ENCODE measurements at regions not wholly inside any gene's neighbourhood (a gene's known extent, or its start where the extent isn't known, plus 50 kb on each side); places are given as distances from the start of the nearest gene placed in this dataset.
"Not testable (repeated sequence)": the region's sequence is repeated elsewhere in the genome, so short reads cannot be mapped to it uniquely, and the experiment has no call there.

DNA sequence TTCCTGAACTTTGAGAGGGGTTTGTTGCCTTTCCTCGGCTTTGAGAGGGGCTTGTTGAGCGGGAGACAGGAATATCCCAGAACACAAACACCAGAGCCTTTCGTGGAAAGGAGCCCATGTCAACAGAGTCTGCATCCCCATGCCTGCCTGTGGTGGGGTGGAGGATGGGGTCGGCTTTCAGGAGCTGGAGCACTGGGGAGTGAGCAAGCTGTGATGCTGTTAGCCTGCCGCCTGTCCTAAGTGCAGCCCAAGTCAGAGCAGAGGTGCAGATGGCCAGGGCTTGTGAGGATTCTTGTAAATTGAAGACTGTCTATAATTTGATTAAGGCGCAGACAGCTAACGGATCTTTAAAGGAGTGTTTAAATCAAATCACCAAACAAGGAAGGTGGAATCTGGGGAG lies 103.3 kb upstream of the ANK2 start:
- DNase-seq (ENCODE audit: low read depth), result no peak

DNA sequence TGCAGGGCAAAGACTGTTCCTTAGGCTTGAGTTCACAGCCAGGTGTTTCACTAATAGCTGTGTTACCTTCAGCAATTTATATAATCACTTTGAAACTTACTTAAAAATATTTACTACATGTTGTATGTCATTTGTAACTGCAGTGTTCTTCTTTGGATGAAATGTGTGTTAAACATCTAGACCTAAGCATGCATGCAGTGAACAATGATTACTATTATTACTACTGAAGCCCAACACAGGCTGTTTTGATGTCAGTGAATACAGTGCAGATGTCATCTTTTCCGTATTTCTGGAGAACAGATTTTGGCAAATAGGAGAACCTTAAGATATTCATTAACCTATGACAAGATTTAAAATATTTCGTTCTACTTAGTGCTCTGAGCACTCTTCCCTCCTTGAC lies 101.8 kb upstream of the ANK2 start:
- no peak for DNase-seq (ENCODE audit: low read depth)

GRCh38 chr4:112951362-112952312 lies 97.8 kb upstream of the ANK2 start:
- DNase-seq (ENCODE audit: low read depth), result no peak

DNA sequence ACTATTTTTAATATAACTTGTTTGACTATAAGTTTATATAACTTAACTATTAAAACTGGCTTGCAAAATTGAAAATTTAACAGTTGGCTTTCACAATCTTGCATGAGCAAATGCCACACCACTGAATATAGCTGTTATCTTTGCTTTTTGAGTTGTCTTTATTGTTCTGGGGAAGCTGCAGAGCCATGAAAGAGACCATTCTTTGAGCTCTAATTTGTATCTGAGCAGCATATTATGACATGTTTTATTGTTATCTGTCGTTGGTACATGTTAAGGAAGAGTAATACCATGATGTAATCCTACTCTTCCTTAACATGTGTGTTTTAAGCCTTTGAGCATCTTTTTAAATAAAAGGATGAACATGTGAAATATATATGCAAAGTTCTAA lies 97.1 kb upstream of the ANK2 start:
- DNase-seq (ENCODE audit: low read depth), result no peak

DNA sequence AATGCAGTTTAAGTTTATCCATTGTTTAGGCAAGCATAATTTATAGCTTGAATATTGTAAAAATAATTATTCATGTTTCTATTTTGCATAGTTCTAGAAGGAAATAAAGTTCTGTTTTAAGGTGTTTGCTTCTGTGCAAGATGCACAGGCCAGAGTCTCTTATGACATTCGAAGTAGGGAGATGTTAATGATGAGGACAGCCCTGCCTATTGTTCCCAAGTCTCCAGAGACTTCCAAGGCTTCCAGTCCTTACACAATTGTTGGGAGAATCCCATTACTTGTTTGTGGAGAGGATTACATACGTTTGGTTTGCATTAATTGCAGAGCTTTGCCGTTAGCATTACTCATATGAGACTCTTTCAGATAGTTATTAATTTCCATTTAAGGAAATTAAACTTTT lies 96.2 kb upstream of the ANK2 start:
- no peak for DNase-seq (ENCODE audit: low read depth)

DNA sequence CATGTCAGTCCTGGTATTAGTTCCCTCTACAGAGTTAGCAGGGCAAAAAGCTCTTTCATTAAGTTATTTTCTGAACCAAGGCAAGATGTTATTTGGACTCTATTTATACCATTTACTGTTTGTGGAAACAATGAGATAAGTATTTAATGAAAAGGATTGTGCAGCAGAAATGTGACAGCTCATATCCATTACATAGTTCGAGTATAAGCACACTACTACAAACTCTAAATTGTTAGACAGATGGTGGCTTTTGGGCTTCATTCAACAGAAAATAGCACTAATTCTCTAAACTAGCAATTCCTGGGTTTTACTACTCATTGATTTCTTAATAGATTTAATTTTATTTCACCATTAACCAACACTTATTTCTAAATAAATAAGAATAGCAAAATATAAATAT lies 95.2 kb upstream of the ANK2 start:
- no peak for DNase-seq (ENCODE audit: low read depth)

DNA sequence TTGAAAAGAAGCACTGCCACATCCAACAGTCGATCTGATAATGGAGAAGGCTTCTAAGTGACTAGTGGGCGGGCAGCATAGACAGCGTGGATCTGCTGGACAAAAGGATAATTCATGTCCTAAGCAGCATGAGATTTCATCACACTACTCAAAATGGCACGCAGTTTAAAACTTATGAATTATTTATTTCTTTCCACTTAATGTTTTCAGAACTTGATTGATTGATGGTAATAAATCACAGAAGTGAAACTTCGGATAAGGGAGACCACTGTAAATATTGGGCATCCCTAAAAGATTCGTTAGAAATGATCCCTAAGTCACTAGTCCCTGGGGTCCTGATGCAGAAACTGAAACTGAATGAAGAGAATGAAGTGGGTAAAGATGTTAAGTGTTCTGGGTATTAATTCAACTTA lies 93.0 kb upstream of the ANK2 start:
- DNase-seq (ENCODE audit: low read depth), result no peak

- not testable (repeated sequence) for DNase-seq (ENCODE audit: low read depth)
Measured at GRCh38 chr4:112957764-112958163, 91.7 kb upstream of the ANK2 start.

DNA sequence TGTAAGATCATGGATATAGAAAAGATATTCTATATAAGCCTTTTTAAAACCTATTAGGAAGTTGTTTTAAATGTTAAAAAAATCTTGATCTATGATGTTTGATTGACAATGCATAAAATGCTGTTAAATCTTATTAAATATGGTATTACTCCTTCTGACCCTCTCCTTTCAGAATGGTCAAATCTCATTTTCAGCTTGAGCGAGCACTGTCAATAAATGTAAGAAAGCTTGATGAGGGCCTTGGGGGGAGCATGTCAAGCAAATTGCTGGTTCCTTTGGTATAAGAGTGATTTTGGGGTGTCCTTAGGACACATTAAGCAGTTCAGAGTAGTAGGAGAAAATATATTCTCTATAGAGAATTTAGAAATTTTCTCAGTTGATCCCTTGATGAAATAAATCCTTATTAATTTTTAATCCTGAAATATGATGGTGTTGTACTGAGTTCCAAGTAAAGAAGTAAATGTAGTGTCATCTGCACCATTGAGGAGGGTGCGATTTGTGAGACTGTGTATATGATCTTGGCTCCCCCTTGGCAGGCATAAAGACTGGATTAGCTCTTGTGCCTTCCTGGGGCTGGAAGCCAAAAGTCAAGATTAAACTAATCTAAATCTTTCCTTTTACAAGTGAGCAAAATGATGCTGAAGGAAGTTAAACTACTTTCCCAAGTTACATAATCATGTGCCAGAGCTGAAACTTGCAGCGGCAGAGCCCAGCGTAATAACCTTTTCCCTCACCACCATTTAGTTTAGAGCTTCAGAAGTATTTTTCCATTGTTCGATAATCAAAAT lies 82.6 kb upstream of the ANK2 start:
- no peak for DNase-seq (ENCODE audit: low read depth)

- no peak for DNase-seq (ENCODE audit: low read depth)
Measured at GRCh38 chr4:112968451-112969159, 80.8 kb upstream of the ANK2 start.

GRCh38 chr4:112970903-112971302 lies 78.5 kb upstream of the ANK2 start:
- no peak for DNase-seq (ENCODE audit: low read depth)

DNA sequence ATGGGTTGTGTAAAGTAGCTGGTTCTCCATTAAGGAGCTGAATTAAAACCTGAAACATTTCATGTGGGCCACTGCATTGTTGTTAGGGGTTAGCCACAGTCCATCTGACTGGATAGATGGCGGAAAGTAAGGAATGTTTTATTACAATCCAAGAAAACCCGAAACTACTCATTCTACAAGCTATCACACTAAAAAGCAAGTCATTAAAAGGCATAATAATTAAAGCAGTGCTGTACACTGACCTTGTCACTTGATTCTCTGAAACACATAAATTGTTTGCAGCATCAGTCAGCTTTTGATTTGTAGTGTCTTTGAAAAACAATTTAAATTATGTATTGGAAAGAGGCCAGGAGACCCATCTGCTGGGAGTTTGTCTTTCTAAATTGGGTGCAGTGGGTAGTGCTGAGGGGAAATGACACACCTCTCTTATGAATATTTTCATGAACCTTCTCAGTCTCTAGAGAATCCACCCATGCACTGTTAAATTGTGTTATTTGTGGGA lies 75.7 kb upstream of the ANK2 start:
- DNase-seq (ENCODE audit: low read depth), result no peak

DNA sequence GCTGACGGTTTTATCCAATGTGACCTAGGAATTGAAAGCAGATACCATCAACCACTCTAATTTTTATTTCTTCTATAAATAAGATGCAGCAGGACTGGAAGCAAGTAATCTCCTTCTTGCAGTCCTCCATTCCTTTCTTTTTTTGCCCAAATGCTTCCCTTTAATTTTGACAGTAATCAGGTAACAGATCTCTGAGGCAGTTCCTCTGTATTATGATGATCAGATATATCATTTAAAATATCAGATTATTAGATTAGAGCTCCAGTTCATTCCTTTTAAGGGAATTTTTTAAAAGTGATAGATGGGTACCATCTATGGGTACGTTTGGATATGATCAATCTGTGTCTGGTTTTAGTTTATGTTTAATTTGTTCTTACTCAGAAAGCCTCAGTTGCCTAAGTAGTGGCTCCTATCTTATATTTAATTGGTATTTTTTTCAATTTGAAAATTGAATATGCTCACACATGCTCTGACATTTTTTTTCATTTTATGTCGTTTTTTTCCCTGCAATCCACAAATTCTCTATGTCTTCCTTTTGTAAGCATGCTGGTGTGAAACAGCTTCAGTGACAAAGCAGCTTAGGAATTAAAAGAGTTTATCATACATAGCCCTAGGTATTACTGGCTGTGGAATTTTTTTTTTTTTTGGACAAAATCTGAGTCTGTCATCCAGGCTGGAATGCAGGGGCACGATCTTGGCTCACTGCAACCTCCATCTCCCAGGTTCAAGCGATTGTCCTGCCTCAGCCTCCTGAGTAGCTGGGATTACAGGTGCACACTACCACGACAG lies 73.7 kb upstream of the ANK2 start:
- DNase-seq (ENCODE audit: low read depth), result no peak

DNA sequence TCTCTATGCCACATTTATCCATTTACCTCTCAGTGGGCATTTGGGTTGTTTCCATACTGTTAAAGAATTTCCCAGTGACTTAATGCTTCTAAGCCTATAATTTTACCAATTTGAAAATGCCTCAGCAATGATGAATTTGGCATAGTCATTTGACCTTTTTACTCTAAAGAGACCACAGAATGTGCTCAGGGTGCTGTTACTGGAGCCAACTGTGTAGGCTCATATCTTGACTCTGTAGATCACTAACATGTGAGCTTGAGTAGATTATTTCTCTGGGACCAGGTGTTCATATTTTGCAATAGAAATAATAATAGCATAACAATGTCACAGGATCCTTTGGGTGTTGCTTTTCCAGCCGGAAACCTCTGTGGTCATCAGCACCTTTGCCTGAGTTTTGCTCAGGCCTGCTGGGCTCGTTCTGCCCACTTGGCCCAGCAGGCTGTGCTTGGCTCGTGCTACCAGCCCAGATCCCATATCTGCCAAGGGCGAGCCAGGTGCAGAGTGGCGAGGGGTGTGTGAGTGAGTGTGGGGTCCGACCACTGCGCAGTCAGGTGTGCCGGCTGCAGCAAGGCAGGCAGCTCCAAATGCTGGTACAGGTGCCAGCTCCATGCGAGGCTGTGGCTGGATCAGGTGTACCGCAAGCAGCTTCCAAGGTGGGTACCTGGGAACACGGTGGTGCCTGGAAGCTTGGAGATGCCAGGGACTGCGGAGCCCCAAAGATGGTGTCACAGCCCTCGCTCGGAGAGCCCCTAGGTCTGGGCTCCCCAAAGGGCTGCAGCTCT lies 70.6 kb upstream of the ANK2 start:
- DNase-seq (ENCODE audit: low read depth), result no peak

DNA sequence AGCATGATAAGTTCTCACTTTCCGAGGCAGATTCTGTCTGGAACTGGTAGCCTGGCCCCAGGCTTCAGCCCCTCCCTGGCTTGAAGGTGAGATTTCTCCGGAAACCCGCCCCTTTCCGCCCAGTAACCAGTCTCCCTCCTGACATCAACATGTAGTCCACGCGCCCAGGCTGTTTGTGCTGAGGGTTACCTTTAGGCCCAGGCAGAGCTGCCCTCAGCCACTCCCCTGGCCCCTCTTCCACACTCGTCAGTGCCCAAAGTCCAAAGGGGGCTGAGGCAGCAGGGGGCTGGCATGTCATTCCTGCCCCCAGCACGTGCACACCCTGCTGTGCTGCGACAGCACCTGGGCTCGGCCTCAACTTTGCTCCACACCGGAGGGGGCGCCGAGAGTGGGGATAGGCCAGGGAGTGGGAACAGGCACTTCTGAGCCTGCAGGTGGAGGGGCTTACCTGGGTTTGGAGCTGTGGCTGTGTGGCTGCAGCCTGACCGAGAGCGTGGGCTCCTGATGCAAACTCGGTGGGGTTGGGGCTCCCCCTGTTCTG lies 69.5 kb upstream of the ANK2 start:
- no peak for DNase-seq (ENCODE audit: low read depth)

GRCh38 chr4:112982680-112983079 lies 66.8 kb upstream of the ANK2 start:
- no peak for DNase-seq (ENCODE audit: low read depth)

GRCh38 chr4:112994732-112995464 lies 54.6 kb upstream of the ANK2 start:
- DNase-seq (ENCODE audit: low read depth), result no peak

All from activated T-cell treated with anti-CD3 and anti-CD28 coated beads for 24 hours (primary cell).